NB4 (cell line): ENCODE measurements at regions not wholly inside any gene's neighbourhood (a gene's known extent, or its start where the extent isn't known, plus 50 kb on each side); places are given as distances from the start of the nearest gene placed in this dataset.

ENCODE experiments used
- DNase-seq: peaks from one replicate; pipeline ENCODE4 v3.0.0; 2010; ENCODE audit warnings: low read depth
- H3K4me3 ChIP-seq: one replicate; pipeline ENCODE4 v1.5.1; 2011; ENCODE audit warnings: mild to moderate bottlenecking, low read depth, low read length, moderate library complexity
- MYC ChIP-seq: IDR thresholded peaks from 2 replicates; pipeline ENCODE4 v1.6.1; 2011; ENCODE audit warnings: low read depth, low read length
- POLR2A ChIP-seq: IDR thresholded peaks from 2 replicates; pipeline ENCODE4 v1.6.1; 2011; ENCODE audit warnings: mild to moderate bottlenecking; ENCODE audit not compliant: insufficient read length; ENCODE audit errors: extremely low read depth
- TF ChIP-seq, protein P1 (sequence below): IDR thresholded peaks from one replicate; pipeline ENCODE4 v1.5.1; 2012; ENCODE audit warnings: low read depth, low read length
- TF ChIP-seq, protein P2 (sequence below): IDR thresholded peaks from 2 replicates; pipeline ENCODE4 v1.6.1; 2011; ENCODE audit warnings: low read depth, low read length

DNA sequence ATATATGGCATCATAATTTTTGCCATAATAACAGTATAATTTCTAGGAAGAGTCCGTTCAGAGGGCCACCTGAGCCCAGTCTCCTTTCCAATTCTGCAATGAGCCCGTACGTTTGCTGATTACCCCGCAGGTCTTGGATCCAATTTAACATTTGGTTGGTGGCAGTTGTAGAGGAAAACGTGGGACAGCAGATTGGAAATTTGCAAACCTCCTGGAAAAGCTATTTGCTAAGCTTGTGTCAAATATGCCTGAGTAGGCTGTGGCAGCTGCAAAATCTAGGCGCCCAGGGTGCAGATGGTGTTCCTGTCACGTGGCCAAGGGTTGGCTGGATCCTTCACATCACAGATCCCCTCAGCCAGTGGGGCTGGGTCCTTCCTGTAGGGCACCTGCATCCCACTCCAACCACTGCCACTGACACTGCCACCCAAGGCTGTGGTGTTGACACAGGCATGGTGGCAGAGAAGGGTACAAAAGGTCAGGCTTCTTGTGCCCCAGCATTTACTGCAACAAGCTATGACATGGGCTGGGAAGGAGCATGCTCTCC is 174.8 kb upstream of the SYT6 start:
- no peak for DNase-seq
- TF ChIP-seq, protein P1, sequence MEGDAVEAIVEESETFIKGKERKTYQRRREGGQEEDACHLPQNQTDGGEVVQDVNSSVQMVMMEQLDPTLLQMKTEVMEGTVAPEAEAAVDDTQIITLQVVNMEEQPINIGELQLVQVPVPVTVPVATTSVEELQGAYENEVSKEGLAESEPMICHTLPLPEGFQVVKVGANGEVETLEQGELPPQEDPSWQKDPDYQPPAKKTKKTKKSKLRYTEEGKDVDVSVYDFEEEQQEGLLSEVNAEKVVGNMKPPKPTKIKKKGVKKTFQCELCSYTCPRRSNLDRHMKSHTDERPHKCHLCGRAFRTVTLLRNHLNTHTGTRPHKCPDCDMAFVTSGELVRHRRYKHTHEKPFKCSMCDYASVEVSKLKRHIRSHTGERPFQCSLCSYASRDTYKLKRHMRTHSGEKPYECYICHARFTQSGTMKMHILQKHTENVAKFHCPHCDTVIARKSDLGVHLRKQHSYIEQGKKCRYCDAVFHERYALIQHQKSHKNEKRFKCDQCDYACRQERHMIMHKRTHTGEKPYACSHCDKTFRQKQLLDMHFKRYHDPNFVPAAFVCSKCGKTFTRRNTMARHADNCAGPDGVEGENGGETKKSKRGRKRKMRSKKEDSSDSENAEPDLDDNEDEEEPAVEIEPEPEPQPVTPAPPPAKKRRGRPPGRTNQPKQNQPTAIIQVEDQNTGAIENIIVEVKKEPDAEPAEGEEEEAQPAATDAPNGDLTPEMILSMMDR, result no peak
- TF ChIP-seq, protein P2, sequence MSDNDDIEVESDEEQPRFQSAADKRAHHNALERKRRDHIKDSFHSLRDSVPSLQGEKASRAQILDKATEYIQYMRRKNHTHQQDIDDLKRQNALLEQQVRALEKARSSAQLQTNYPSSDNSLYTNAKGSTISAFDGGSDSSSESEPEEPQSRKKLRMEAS, result no peak
- TF ChIP-seq MYC (no peak), POLR2A (no peak)
- H3K4me3 ChIP-seq, result no peak overlapping the region

DNA sequence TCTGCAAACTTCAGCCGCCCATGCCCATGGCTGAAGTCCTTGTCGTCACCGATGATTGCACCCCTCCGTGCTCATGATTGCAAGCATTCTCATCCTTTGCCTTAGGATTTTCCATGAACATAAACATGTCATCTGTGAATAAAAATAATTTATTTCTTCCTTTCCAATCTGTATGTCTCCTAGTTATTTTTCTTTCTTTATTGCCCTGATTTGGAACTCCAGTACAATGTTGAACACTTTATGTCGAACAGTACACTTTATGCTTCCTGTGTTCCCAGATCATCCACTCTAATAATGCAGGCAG is 170.9 kb upstream of the SYT6 start:
- no peak for DNase-seq
- TF ChIP-seq POLR2A, result no peak
- no peak for TF ChIP-seq MYC
- TF ChIP-seq, protein P1, result no peak
- TF ChIP-seq, protein P2, result no peak
- H3K4me3 ChIP-seq, result no peak overlapping the region

DNA sequence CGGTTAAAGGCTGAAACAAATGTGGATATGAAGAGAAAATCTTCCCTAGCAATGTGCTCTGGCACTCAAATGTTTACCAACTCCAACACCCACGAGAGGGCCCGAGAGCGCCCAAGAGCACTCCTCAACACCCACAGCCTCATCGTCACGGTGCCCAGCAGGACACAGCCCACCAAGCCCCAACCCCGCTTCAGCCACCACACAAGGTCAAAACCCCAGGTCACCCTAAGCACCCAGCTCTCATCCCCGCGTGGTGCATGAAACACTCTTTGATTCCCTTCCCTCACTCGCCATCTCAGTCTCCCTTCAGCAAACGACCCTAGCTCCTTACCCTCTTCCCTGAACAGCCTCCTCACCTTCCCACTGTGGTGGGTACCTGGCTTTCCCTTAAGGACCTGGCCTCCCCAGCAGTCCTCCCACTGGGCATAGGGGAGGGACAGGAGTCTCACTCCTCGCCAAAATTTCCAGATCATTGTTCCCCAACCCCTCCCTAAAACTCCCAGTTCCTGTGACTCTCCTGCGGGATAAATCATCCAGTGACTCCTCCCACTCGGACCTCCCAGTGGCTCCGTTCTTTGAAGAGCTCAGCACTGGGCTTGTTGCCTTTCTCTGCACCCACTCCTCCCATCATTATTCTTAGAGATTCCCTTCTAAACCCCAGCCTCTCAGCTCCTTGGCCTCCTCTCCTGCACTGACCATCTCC is 170.4 kb upstream of the SYT6 start:
- no peak for TF ChIP-seq POLR2A
- no peak overlapping the region for H3K4me3 ChIP-seq
- DNase-seq, result no peak

DNA sequence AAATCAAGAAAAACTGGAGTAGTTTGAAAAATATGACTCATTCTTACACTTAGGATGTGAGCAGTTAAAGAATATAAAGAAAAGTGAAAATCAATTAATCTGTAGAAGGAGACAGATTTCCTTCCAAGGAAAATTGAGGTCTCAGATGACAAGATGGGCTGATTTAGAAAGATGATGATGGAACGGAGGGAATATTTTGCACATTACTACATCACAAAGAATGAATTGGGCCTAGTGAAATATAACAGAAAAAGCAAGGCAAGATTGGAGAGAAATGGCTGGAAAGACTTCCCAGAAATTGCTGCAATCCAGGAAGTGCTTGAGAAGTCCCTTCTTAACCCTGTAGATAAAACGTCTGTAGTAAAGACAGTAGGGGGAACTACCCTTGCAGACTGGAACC is 169.1 kb upstream of the SYT6 start:
- no peak for DNase-seq
- TF ChIP-seq POLR2A (no peak), MYC (no peak)
- TF ChIP-seq, protein P2, result no peak
- TF ChIP-seq, protein P1, result no peak
- no peak overlapping the region for H3K4me3 ChIP-seq

DNA sequence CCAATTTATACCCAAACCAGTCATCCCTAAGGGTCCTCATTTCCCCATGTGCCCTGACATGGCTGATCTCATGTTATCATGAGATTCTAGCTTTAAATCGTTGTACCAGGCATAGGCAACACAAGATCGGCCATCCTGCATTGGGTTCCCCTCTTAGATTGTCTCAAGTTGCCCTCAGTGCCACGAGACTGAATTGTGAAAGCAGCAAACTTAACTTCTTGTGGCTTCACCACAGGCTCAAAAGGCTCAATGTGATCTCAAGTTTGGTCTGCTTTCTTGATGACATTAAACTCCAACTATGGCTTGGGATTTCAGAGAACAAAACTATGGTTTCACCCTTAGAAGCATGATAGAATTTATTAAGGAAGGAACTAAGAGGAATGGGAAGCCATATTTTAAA is 168.5 kb upstream of the SYT6 start:
- TF ChIP-seq, protein P2, result no peak
- TF ChIP-seq POLR2A (no peak), MYC (no peak)
- TF ChIP-seq, protein P1, result no peak
- H3K4me3 ChIP-seq, result no peak overlapping the region
- no peak for DNase-seq

DNA sequence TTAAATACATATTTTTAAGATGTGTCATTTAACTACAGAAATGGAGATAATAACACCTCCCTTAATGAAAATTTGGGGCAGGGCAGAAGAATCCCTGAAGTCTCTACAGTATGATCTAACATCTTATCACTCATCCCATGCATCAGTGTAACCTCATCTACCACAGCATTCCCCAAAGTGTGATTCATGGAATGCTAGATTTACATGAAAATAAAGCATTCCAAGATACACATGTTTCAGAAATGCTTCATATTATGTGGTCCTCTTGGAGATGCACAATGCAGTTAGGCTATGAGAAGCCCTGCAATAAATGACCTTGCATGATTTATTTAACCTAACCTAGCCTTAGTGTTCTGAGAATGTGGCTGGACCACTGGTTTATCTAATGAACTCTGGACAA is 166.9 kb upstream of the SYT6 start:
- DNase-seq, result no peak
- H3K4me3 ChIP-seq, result no peak overlapping the region

More for the DNA sequence above, 166.9 kb upstream of the SYT6 start:
- TF ChIP-seq, protein P2, result no peak
- TF ChIP-seq MYC (no peak), POLR2A (no peak)
- TF ChIP-seq, protein P1, result no peak
